Stimulated activated CD4-positive, alpha-beta T cell treated with anti-CD3 and anti-CD28 coated beads, Interleukin-15, amount 100 ng/mL, for 24 hours (primary cell): ENCODE measurements at regions not wholly inside any gene's neighbourhood (a gene's known extent, or its start where the extent isn't known, plus 50 kb on each side); places are given as distances from the start of the nearest gene placed in this dataset.
"Not testable (repeated sequence)": the region's sequence is repeated elsewhere in the genome, so short reads cannot be mapped to it uniquely, and the experiment has no call there.

Experiments
- DNase-seq: peaks from one replicate; pipeline ENCODE4 v3.0.0-alpha.2; 2020

GRCh38 chr3:181213347-181213746 lies 223.8 kb upstream of the DNAJC19 start:
- no peak for DNase-seq

- no peak for DNase-seq
Measured at GRCh38 chr3:181212271-181212670, 222.7 kb upstream of the DNAJC19 start.

- DNase-seq, result no peak
Measured at GRCh38 chr3:181210275-181210674, 220.7 kb upstream of the DNAJC19 start.

- DNase-seq, result no peak
Measured at GRCh38 chr3:181189556-181189955, 200.0 kb upstream of the DNAJC19 start.

- no peak for DNase-seq
Measured at GRCh38 chr3:181183764-181184163, 194.2 kb upstream of the DNAJC19 start.

- DNase-seq, result not testable (repeated sequence)
Measured at GRCh38 chr3:181183057-181183456, 193.5 kb upstream of the DNAJC19 start.

- DNase-seq, result no peak
Measured at GRCh38 chr3:181178991-181179390, 189.5 kb upstream of the DNAJC19 start.

- peak; percentile 52 for DNase-seq
Measured at GRCh38 chr3:181176601-181177000, 187.1 kb upstream of the DNAJC19 start.

- no peak for DNase-seq
Measured at GRCh38 chr3:181174676-181175233, 185.2 kb upstream of the DNAJC19 start.

GRCh38 chr3:181174022-181174421 lies 184.5 kb upstream of the DNAJC19 start:
- no peak for DNase-seq

GRCh38 chr3:181173227-181173626 lies 183.7 kb upstream of the DNAJC19 start:
- no peak for DNase-seq

GRCh38 chr3:181134873-181135272 lies 145.3 kb upstream of the DNAJC19 start:
- no peak for DNase-seq

GRCh38 chr3:181133832-181134231 lies 144.3 kb upstream of the DNAJC19 start:
- no peak for DNase-seq

GRCh38 chr3:181105646-181106045 lies 116.1 kb upstream of the DNAJC19 start:
- DNase-seq, result no peak

- DNase-seq, result peak; percentile 23
Measured at GRCh38 chr3:181103605-181104004, 114.1 kb upstream of the DNAJC19 start.

GRCh38 chr3:181086011-181086410 lies 96.5 kb upstream of the DNAJC19 start:
- no peak for DNase-seq

GRCh38 chr3:181081930-181082329 lies 92.4 kb upstream of the DNAJC19 start:
- no peak for DNase-seq

GRCh38 chr3:181076558-181076957 lies 87.0 kb upstream of the DNAJC19 start:
- no peak for DNase-seq

- DNase-seq, result no peak
Measured at GRCh38 chr3:181075098-181075497, 85.6 kb upstream of the DNAJC19 start.

- DNase-seq, result no peak
Measured at GRCh38 chr3:181066143-181067087, 76.9 kb upstream of the DNAJC19 start.

GRCh38 chr3:181056136-181056732 lies 66.7 kb upstream of the DNAJC19 start:
- no peak for DNase-seq

- no peak for DNase-seq
Measured at GRCh38 chr3:181054538-181054937, 65.0 kb upstream of the DNAJC19 start.

- DNase-seq, result no peak
Measured at GRCh38 chr3:181052256-181052655, 62.7 kb upstream of the DNAJC19 start.

GRCh38 chr3:181050738-181051137 lies 61.2 kb upstream of the DNAJC19 start:
- DNase-seq, result no peak
